ENCODE measurements at regions not wholly inside any gene's neighbourhood (a gene's known extent, or its start where the extent isn't known, plus 50 kb on each side); places are given as distances from the start of the nearest gene placed in this dataset.

DNA sequence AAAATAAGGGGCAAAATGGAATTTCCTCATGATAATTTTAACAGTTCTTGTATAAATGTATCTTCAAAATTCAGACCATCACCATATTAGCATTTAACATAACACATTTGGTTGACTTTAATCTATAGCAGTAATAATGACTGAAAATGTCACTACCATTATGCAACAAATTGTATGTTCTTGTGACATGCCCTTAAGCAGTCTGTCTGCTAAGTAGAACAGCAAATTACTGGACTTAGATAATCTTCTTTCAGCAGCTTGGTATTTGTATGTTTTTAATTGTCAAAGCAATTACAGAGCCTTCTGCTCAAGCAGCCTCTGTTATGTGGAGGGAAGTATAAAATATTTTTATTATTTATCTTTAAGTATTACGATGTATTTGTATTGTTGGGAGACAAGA is 214.3 kb upstream of the NXPH2 start:
- no peak for DNase-seq

GRCh38 chr2:138985881-138986280 is 205.7 kb upstream of the NXPH2 start:
- DNase-seq = no peak

- DNase-seq = no peak
Measured at GRCh38 chr2:138979131-138979785, 199.1 kb upstream of the NXPH2 start.

DNA sequence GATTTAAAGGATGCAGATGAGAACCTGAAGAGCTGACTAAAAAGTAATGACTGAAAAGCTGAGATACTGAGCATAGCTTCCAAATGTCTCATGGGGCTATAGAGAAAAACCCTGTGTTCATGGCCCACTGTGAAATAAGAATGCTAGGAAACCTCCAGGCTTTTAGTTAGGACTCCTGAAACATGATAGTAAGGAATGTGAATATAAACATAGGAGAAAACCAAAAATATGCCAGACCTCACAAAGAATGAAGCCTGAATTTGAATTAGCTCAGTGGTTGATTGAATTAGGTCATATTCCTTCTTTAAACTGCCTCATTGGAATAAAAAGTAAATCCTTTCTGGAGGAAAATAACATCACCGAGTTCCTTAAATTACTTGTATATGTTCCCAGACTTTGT is 194.5 kb upstream of the NXPH2 start:
- DNase-seq = no peak

DNA sequence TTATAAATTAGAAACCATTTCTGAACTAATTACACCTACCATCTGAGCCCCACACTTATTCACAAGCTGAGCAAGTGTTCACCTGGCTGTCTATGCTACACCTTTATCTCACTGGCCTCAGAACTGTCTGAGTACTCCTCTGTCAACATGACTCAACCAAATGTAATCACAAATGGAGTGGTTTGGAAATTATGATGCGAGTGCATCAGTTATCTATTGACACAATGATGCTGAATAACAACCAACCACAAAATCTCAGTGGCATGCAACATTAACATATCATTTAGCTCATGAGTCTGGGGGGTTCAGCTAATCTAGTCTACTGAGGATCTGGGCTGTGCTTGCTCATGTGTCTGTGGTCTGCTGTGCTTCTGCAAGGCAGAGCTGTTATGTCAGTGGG is 184.2 kb upstream of the NXPH2 start:
- DNase-seq = no peak

GRCh38 chr2:138962686-138963085 is 182.5 kb upstream of the NXPH2 start:
- DNase-seq = no peak

GRCh38 chr2:138960191-138960590 is 180.0 kb upstream of the NXPH2 start:
- DNase-seq = no peak

DNA sequence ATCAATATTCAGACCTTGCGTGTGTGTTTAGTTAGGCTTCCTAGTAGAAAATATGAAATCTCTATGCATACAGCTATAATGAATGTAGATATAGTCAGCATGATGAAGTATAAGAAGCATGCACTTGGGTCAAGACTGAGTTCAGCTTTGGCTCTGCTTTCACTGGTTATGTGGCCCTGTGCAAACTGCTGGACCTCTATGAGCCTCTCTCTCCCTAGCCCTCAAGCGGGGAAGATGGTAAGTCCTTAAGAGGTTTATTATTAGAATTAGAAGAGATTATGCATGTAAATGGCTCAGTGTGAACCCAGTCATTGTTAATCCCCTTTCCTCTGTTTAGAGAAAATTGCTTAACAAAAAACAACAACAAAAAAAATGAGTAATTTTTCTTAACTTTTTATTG is 178.8 kb upstream of the NXPH2 start:
- no peak for DNase-seq

DNA sequence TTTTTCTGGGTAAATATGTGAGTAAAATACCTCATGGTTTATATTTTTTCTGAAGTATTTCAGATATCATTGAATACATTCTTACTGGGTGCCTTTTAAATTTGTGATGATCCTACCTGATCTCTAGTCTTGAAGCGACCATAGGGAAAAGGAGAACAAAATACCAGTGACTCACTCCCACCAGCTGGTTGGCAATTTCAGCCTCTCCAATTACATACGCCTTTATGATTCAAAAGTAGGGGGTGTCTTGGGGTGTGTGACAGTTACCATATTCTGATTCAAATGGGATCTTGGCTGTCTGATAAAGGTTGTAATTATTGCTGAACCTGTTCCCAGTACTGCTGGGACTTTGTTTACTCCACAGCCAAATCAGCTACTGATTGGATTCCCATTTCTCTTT is 175.9 kb upstream of the NXPH2 start:
- DNase-seq = no peak

GRCh38 chr2:138950486-138950885 is 170.3 kb upstream of the NXPH2 start:
- DNase-seq = no peak

- no peak for DNase-seq
Measured at GRCh38 chr2:138949517-138949916, 169.3 kb upstream of the NXPH2 start.

DNA sequence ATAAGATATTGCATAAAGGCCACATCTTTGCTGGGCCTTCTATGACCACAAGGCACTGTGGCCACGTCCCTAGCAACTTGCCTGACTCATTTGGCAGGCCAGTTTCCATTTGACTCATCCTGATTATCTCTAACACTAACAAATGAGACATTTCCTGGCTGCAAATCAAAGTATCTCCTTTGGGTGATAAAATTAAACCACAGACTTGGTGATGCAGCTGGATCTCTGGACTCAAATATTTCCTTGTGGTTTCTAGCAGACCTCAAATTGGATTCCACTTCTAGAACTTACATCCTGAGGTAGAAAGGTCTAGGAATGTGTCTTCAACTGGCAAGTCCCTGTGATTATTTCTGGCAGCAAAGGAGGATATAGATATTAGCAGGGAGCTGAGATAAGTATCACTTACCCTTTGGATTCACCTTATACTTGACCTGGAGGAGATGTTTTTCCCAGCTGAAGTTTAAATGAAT is 167.9 kb upstream of the NXPH2 start:
- no peak for DNase-seq

- no peak for DNase-seq
Measured at GRCh38 chr2:138943470-138943869, 163.3 kb upstream of the NXPH2 start.

GRCh38 chr2:138942466-138942865 is 162.3 kb upstream of the NXPH2 start:
- no peak for DNase-seq

GRCh38 chr2:138931284-138932256 is 151.4 kb upstream of the NXPH2 start:
- DNase-seq = no peak

DNA sequence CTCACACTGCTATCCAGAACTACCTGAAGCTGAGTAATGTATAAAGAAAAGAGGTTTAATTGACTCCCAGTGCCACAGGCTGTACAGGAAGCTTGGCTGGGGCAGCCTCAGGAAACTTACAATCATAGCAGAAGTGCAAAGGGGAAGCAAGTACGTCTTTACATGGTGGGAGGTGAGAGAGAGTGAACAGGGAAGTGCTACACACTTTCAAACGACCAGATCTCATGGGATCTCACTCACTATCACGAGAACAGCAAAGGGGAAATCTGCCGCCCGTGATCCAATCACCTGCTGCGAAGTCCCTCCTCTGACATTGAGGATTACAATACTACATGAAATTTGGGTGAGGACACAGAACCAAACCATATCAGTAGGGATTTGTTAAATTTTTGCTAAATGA is 150.4 kb upstream of the NXPH2 start:
- no peak for DNase-seq

- no peak for DNase-seq
Measured at GRCh38 chr2:138928374-138929021, 148.3 kb upstream of the NXPH2 start.

- DNase-seq = no peak
Measured at GRCh38 chr2:138922973-138923563, 142.9 kb upstream of the NXPH2 start.

DNA sequence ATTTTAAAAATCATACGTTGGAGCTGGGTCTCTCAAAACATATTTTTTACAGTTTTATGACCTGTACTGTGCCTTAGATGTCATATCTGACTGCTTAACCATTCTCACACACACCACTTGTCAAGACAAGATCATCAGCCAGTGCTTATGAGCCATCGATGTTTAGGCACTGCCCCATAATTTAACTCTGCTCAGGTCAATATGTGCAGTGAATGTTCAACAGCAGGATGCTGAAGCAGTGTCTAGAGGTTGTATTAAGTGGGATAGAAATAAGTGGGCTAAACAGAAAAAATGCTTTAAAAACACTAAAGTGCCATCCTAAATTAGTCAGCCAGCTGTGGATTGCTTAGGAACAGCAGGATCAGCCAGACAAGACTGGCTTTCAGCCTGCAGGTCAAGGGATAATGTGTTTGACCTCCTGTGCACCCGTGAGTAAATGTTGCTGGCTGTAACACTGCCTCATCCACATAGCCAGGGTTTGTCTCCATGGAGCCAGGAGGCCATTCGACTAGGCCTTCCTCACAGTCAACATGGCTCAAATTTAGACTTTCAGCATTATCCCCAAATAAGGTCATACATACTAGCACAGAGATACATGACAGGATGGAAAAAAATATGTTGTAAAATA is 139.0 kb upstream of the NXPH2 start:
- peak; percentile 61 for DNase-seq

GRCh38 chr2:138910427-138910826 is 130.2 kb upstream of the NXPH2 start:
- DNase-seq = no peak

GRCh38 chr2:138906549-138906948 is 126.4 kb upstream of the NXPH2 start:
- no peak for DNase-seq

- DNase-seq = no peak
Measured at GRCh38 chr2:138902239-138902871, 122.2 kb upstream of the NXPH2 start.

All from retina (tissue), 1 donor.